ENCODE measurements at regions not wholly inside any gene's neighbourhood (a gene's known extent, or its start where the extent isn't known, plus 50 kb on each side); places are given as distances from the start of the nearest gene placed in this dataset.

DNA sequence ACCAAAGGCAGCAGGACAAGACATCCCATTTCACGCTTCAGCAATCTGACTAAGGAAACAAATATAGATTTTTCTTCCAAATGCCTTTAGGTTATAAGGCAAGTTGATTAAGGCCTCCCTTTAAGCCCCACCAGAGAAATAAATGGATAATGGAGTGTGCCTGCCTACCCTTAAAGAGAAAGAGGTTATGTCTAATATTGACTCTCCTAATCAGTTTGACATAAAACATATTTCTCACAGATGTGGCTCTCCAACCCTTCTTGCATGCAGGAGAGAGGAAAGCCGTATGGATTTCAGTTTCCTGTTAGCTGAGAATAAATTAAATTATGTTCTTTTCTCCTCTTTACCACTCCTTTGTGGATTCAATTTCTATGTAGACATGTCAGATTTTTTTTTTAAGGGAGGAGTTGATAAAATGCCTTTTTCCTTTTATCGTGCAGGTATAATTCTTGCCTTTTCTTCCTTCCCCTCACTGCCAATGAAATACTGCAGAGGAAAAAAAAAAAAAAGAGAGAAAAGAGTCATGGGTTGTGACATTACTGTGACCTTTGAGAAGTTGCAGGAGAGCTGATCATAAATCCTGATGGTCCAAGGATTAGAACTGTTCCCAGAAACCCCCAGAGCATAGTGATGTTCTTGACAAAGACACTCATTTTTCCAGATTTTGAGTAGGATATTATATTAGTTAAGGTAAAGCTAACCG is 355.3 kb upstream of the SLCO3A1 start:
- Histone ChIP-seq H3K79me2 (ENCODE audit: control insufficient read depth, insufficient read depth, low read length) (no peaks in the 10 kb centered on the region), H3K4me2 (ENCODE audit: extremely low read depth, insufficient read depth, low read length) (no peak overlapping the region), H4K20me1 (ENCODE audit: control insufficient read depth, extremely low read depth, insufficient read depth, low read length) (no peaks in the 10 kb centered on the region), H3K9ac (ENCODE audit: insufficient read depth, low read length) (no peak overlapping the region), H3K4me3 (replicated peaks in 1 of 4; ENCODE audit: control extremely low read depth in 1 of 4, insufficient read depth in 1 of 4, low read depth in 3 of 4, low read length in 4 of 4) (no peak overlapping the region), H3K27me3 (ENCODE audit: control insufficient read depth, insufficient read depth, low read length) (no peaks in the 10 kb centered on the region), H2AFZ (ENCODE audit: low read length) (no peak overlapping the region), H3K27ac (ENCODE audit: insufficient read depth, low read length) (no peak overlapping the region), H3K9me3 (ENCODE audit: control insufficient read depth, insufficient read depth, low read depth, low read length) (no peaks in the 10 kb centered on the region), H3K36me3 (ENCODE audit: control insufficient read depth, insufficient read depth, low read length) (no peaks in the 10 kb centered on the region), H3K4me1 (ENCODE audit: control insufficient read depth, extremely low read depth, insufficient read depth, low read length) (no peaks in the 10 kb centered on the region)
- DNase-seq (ENCODE audit: low read depth in 2 of 2) = no peak
- TF ChIP-seq, protein P1, sequence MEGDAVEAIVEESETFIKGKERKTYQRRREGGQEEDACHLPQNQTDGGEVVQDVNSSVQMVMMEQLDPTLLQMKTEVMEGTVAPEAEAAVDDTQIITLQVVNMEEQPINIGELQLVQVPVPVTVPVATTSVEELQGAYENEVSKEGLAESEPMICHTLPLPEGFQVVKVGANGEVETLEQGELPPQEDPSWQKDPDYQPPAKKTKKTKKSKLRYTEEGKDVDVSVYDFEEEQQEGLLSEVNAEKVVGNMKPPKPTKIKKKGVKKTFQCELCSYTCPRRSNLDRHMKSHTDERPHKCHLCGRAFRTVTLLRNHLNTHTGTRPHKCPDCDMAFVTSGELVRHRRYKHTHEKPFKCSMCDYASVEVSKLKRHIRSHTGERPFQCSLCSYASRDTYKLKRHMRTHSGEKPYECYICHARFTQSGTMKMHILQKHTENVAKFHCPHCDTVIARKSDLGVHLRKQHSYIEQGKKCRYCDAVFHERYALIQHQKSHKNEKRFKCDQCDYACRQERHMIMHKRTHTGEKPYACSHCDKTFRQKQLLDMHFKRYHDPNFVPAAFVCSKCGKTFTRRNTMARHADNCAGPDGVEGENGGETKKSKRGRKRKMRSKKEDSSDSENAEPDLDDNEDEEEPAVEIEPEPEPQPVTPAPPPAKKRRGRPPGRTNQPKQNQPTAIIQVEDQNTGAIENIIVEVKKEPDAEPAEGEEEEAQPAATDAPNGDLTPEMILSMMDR (conservative IDR thresholded peaks at IDR 0.05 in 1 of 2, IDR thresholded peaks at IDR 0.05 in 1 of 2; ENCODE audit: low read depth in 1 of 2, low read length in 2 of 2) = no peak
- no peak for TF ChIP-seq EZH2 (IDR thresholded peaks at IDR 0.05; ENCODE audit: low read length, missing control alignments)

DNA sequence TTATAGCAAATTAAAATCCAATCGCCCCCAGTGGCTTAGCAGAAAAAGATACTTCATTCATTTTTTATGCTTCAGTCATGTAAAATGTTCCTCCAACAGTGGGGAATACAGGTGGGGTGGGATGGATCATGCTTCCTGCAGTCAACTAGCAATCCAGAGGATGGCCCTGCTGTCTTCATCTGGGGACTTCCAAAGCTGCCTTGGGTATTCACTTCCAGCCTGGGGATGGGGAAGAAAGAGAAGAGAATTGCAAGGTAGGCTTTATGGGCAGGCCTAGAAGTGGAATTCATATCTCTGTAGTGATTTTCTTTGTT is 354.8 kb upstream of the SLCO3A1 start:
- H3K27ac ChIP-seq (ENCODE audit: insufficient read depth, low read length) = no peak overlapping the region
- H3K9ac ChIP-seq (ENCODE audit: insufficient read depth, low read length) = no peak overlapping the region
- no peak for DNase-seq (ENCODE audit: low read depth in 2 of 2)
- TF ChIP-seq, protein P1 (conservative IDR thresholded peaks at IDR 0.05 in 1 of 2, IDR thresholded peaks at IDR 0.05 in 1 of 2; ENCODE audit: low read depth in 1 of 2, low read length in 2 of 2) = no peak
- no peak for TF ChIP-seq EZH2 (IDR thresholded peaks at IDR 0.05; ENCODE audit: low read length, missing control alignments)
- no peaks in the 10 kb centered on the region for H3K4me1 ChIP-seq (ENCODE audit: control insufficient read depth, extremely low read depth, insufficient read depth, low read length)
- H3K27me3 ChIP-seq (ENCODE audit: control insufficient read depth, insufficient read depth, low read length) = no peaks in the 10 kb centered on the region
- H3K9me3 ChIP-seq (ENCODE audit: control insufficient read depth, insufficient read depth, low read depth, low read length) = no peaks in the 10 kb centered on the region
- H3K79me2 ChIP-seq (ENCODE audit: control insufficient read depth, insufficient read depth, low read length) = no peaks in the 10 kb centered on the region
- no peaks in the 10 kb centered on the region for H3K36me3 ChIP-seq (ENCODE audit: control insufficient read depth, insufficient read depth, low read length)
- no peak overlapping the region for H3K4me2 ChIP-seq (ENCODE audit: extremely low read depth, insufficient read depth, low read length)
- no peak overlapping the region for H3K4me3 ChIP-seq (replicated peaks in 1 of 4; ENCODE audit: control extremely low read depth in 1 of 4, insufficient read depth in 1 of 4, low read depth in 3 of 4, low read length in 4 of 4)
- H4K20me1 ChIP-seq (ENCODE audit: control insufficient read depth, extremely low read depth, insufficient read depth, low read length) = no peaks in the 10 kb centered on the region
- no peak overlapping the region for H2AFZ ChIP-seq (ENCODE audit: low read length)

DNA sequence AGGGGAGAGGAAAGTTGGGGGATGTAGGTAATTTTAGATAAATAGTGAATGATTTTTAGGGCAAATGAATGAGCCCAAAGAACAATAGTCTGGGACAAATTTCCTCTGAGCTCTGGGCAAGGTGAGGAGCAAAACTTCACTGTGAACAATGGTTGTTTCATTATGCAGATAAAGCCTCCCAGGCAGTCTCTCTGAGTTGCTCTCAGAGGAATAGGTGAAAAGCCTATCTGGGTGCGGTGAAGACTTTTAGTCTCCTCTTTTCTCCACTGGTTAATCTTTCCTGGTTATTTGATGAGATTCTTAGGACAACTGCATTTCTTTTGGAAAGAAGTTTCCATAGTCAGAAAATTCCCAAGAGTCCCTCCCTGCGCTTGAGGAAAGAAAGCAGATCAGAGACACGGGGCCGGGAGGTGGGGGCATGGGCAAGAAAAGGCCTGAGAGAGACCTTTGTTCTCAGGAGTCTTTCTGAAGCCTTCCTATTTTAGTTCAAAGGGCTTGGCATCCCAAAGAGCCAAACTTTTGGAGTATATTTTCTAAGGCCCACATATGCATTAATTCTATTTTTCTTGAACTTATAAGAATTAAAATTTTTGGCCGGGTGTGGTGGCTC is 353.6 kb upstream of the SLCO3A1 start:
- Histone ChIP-seq H3K27me3 (ENCODE audit: control insufficient read depth, insufficient read depth, low read length) (no peaks in the 10 kb centered on the region), H4K20me1 (ENCODE audit: control insufficient read depth, extremely low read depth, insufficient read depth, low read length) (no peaks in the 10 kb centered on the region), H3K9ac (ENCODE audit: insufficient read depth, low read length) (no peak overlapping the region), H3K4me3 (replicated peaks in 1 of 4; ENCODE audit: control extremely low read depth in 1 of 4, insufficient read depth in 1 of 4, low read depth in 3 of 4, low read length in 4 of 4) (no peak overlapping the region), H3K79me2 (ENCODE audit: control insufficient read depth, insufficient read depth, low read length) (no peaks in the 10 kb centered on the region), H3K9me3 (ENCODE audit: control insufficient read depth, insufficient read depth, low read depth, low read length) (no peaks in the 10 kb centered on the region), H3K4me2 (ENCODE audit: extremely low read depth, insufficient read depth, low read length) (no peak overlapping the region), H3K27ac (ENCODE audit: insufficient read depth, low read length) (no peak overlapping the region), H2AFZ (ENCODE audit: low read length) (no peak overlapping the region), H3K4me1 (ENCODE audit: control insufficient read depth, extremely low read depth, insufficient read depth, low read length) (no peaks in the 10 kb centered on the region), H3K36me3 (ENCODE audit: control insufficient read depth, insufficient read depth, low read length) (no peaks in the 10 kb centered on the region)
- no peak for DNase-seq (ENCODE audit: low read depth in 2 of 2)
- TF ChIP-seq, protein P1 (conservative IDR thresholded peaks at IDR 0.05 in 1 of 2, IDR thresholded peaks at IDR 0.05 in 1 of 2; ENCODE audit: low read depth in 1 of 2, low read length in 2 of 2) = no peak
- no peak for TF ChIP-seq EZH2 (IDR thresholded peaks at IDR 0.05; ENCODE audit: low read length, missing control alignments)
